ENCODE measurements at regions not wholly inside any gene's neighbourhood (a gene's known extent, or its start where the extent isn't known, plus 50 kb on each side); places are given as distances from the start of the nearest gene placed in this dataset.

GRCh38 chr2:12950957-12951656, 234.4 kb downstream of the TRIB2 start:
- DNase-seq (no peak), ATAC-seq (no peak)
- intact Hi-C loops (cut with DNase I, micrococcal nuclease), result no loop called here

DNA sequence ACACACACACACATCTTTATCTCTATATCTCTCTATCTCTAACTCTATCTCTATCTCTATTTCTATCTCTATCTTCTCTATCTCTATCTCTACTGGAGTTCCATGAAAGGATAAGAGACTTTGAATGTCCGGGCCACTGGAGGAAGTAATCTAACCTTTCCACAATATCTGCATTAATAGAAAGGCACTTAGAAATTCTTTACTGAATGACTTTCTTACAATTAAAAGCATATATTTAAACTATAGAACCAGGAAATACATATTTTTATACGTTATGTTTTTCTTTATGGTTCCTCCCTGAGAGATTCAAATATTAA, 234.9 kb downstream of the TRIB2 start:
- no peak for DNase-seq
- no peak for ATAC-seq
- intact Hi-C loops (cut with DNase I, micrococcal nuclease), result no loop called here

GRCh38 chr2:12953596-12953995, 236.9 kb downstream of the TRIB2 start:
- intact Hi-C loops (cut with DNase I, micrococcal nuclease), result no loop called here
- no peak for ATAC-seq
- DNase-seq, result no peak

- no peak for DNase-seq
- ATAC-seq, result no peak
- intact Hi-C loops (cut with DNase I, micrococcal nuclease), result no loop called here
Measured at GRCh38 chr2:12955864-12956263, 239.1 kb downstream of the TRIB2 start.

- no peak for DNase-seq
- intact Hi-C loops (cut with DNase I, micrococcal nuclease), result no loop called here
- no peak for ATAC-seq
Measured at GRCh38 chr2:12957251-12957650, 240.5 kb downstream of the TRIB2 start.

DNA sequence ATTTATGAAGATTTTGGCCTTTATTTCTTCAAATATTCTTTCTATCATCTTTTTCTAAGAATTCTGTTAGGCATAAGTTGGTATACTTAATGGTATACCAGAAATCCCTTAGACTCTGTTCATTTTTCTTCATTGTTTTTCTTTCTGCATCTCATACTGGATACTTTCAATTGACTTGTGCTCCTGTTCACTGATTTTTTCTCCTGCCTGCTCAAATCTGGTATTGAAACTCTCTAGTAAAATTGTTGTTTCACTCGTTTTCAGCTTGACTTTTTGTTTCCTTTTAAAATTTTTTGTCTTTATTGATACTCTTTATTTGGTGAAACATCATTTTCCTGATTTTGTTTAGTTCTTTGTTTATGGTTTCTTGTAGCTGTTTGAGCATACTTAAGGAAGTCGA, 243.2 kb downstream of the TRIB2 start:
- intact Hi-C loops (cut with DNase I, micrococcal nuclease), result no loop called here
- no peak for DNase-seq
- ATAC-seq, result no peak

GRCh38 chr2:12960671-12961070, 243.9 kb downstream of the TRIB2 start:
- DNase-seq (no peak), ATAC-seq (no peak)
- intact Hi-C loops (cut with DNase I, micrococcal nuclease), result no loop called here

GRCh38 chr2:12964904-12965539, 248.3 kb downstream of the TRIB2 start:
- no peak for DNase-seq
- no peak for ATAC-seq
- intact Hi-C loops (cut with DNase I, micrococcal nuclease), result no loop called here

- intact Hi-C loops (cut with DNase I, micrococcal nuclease), result no loop called here
- ATAC-seq (no peak), DNase-seq (no peak)
Measured at GRCh38 chr2:12965540-12966269, 249.0 kb downstream of the TRIB2 start.

GRCh38 chr2:12967804-12968203, 251.1 kb downstream of the TRIB2 start:
- intact Hi-C loops (cut with DNase I, micrococcal nuclease), result no loop called here
- ATAC-seq (no peak), DNase-seq (no peak)

- intact Hi-C loops (cut with DNase I, micrococcal nuclease), result no loop called here
- no peak for DNase-seq
- ATAC-seq, result no peak
Measured at GRCh38 chr2:12968399-12968798, 251.7 kb downstream of the TRIB2 start.

GRCh38 chr2:12970861-12971260, 254.1 kb downstream of the TRIB2 start:
- ATAC-seq, result no peak
- no peak for DNase-seq
- intact Hi-C loops (cut with DNase I, micrococcal nuclease), result no loop called here

DNA sequence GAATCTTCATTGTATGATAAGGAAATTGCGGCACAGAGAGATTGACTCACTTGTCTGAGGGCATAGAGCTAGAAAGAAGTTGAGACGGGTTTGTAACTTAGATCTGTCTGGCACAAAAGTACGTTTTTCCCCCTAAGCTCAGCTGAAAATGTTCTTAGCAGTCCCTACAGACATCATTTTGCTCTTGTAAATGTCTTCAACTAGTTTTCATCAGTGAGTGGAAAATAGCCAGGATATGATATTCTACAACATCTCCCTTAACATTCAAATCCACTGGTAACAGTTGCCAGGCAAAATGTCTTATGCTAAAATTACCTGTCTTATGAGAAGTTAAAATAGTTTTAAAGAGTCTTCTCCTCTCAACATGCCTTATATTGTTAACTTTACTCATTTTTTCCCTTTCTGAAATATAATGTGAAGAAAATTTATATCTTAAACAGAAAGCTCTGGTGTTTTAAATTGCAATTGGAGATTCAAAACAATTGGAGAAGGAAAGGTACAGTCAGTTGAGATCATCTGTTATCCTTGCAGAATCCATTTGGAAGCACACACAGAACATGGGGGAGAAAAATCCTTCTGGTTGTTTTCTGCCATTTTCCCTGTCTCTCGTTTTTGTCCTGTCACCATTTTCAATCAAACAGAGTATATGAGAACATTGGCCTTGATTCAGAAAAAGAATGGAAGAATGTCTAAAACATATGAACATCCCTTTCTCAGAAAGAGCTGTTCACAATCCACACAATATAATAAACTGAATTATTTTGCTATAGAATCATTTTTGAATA, 255.0 kb downstream of the TRIB2 start:
- DNase-seq, result no peak
- ATAC-seq, result no peak
- intact Hi-C loops (cut with DNase I, micrococcal nuclease), result no loop called here

- ATAC-seq, result no peak
- intact Hi-C loops (cut with DNase I, micrococcal nuclease), result no loop called here
- DNase-seq, result no peak
Measured at GRCh38 chr2:12978066-12978835, 261.5 kb downstream of the TRIB2 start.

- intact Hi-C loops (cut with DNase I, micrococcal nuclease), result no loop called here
- no peak for ATAC-seq
Measured at GRCh38 chr2:12979066-12979465, 262.3 kb downstream of the TRIB2 start.

GRCh38 chr2:12980817-12981216, 264.1 kb downstream of the TRIB2 start:
- intact Hi-C loops (cut with DNase I, micrococcal nuclease), result no loop called here
- DNase-seq (no peak), ATAC-seq (no peak)

More at GRCh38 chr2:12979066-12979465, 262.3 kb downstream of the TRIB2 start:
- DNase-seq, result no peak

DNA sequence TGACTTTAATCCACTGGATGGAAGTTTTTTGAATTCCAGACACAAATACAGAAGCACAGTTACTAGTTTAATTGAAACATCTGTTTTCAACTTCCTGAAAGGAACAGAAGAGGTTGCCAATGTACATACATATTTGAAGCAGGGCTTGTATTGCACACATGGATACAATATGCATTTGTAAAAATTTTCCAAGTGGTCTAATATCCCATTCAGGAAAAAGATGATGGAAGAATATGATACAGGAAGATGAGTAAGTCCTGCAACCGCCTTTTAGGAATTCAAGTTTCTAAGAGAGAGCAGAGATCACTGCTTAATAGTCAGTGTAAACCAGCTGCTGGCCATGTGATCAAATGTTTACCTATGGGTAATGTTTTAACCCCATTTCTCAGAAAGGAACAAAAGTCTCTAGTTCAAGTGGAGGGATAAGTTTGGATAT, 265.4 kb downstream of the TRIB2 start:
- intact Hi-C loops (cut with DNase I, micrococcal nuclease), result no loop called here
- DNase-seq (no peak), ATAC-seq (no peak)

DNA sequence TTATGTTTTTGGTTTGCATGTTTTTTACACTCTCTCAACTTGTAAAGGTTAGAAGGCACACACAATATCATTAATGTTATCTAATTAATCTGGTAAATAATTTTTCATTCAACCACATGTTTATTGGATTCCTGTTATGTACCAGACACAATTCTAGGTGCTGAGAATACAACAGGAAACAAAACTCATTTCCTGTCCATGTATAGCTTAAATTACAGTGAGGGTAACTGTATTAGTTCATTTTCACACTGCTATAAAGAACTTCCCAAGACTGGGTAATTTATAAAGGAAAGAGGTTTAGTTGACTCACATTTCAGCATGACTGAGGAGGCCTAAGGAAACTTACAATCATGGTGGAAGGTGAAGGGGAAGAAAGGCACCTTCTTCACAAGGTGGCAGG, 270.5 kb downstream of the TRIB2 start:
- ATAC-seq (no peak), DNase-seq (no peak)
- intact Hi-C loops (cut with DNase I, micrococcal nuclease), result no loop called here

GRCh38 chr2:12988279-12988678, 271.5 kb downstream of the TRIB2 start:
- no peak for ATAC-seq
- intact Hi-C loops (cut with DNase I, micrococcal nuclease), result no loop called here
- DNase-seq, result no peak

Measured in left colon (tissue), 2 donors.